Osteoblast (primary cell): ENCODE measurements at regions not wholly inside any gene's neighbourhood (a gene's known extent, or its start where the extent isn't known, plus 50 kb on each side); places are given as distances from the start of the nearest gene placed in this dataset.
A peak's percentile ranks its signal among the peaks of the same experiment; 100 is the strongest.

ENCODE experiments used
- DNase-seq: peaks from one replicate; pipeline ENCODE4 v3.0.0; 2011; ENCODE audit warnings: low spot score, mixed read lengths; ENCODE audit not compliant: insufficient read length; ENCODE audit errors: missing footprints
- H2AFZ ChIP-seq: 2 replicates; pipeline ENCODE4 v1.6.0; 2011; ENCODE audit warnings: mild to moderate bottlenecking, low read length
- H3K27ac ChIP-seq: 2 replicates; pipeline ENCODE4 v1.5.1; 2011; ENCODE audit warnings: mild to moderate bottlenecking, low read depth, low read length, moderate library complexity
- H3K27me3 ChIP-seq: 2 replicates; pipeline ENCODE4 v1.6.0; 2012; ENCODE audit warnings: mild to moderate bottlenecking, control low read depth, inconsistent platforms, low read length, moderate library complexity; ENCODE audit not compliant: insufficient read depth
- H3K36me3 ChIP-seq: 2 replicates; pipeline ENCODE4 v1.5.1; 2011; ENCODE audit warnings: mild to moderate bottlenecking, low read length, control low read depth, moderate library complexity; ENCODE audit not compliant: insufficient read depth
- H3K4me1 ChIP-seq: 2 replicates; pipeline ENCODE4 v1.5.1; 2011; ENCODE audit warnings: mild to moderate bottlenecking, low read length, control low read depth, moderate library complexity; ENCODE audit not compliant: insufficient read depth
- H3K4me2 ChIP-seq: 2 replicates; pipeline ENCODE4 v1.6.0; 2011; ENCODE audit warnings: mild to moderate bottlenecking, low read length; ENCODE audit not compliant: insufficient read depth
- H3K4me3 ChIP-seq: fragments of 200-600 bp; sonication (generic); 3 replicates; pipeline ENCODE4 v1.5.1; 2012; ENCODE audit warnings: mild to moderate bottlenecking, low read length, inconsistent platforms; ENCODE audit not compliant: insufficient read depth
- H3K79me2 ChIP-seq: 2 replicates; pipeline ENCODE4 v1.6.0; 2012; ENCODE audit warnings: mild to moderate bottlenecking, low read length, control low read depth, inconsistent platforms; ENCODE audit not compliant: insufficient read depth
- H3K9me3 ChIP-seq: 2 replicates; pipeline ENCODE4 v1.5.1; 2011; ENCODE audit warnings: low read depth, low read length, control low read depth
- H4K20me1 ChIP-seq: 2 replicates; pipeline ENCODE4 v1.6.0; 2012; ENCODE audit warnings: mild to moderate bottlenecking, low read length, control low read depth; ENCODE audit not compliant: insufficient read depth
- TF ChIP-seq, protein P1 (sequence below): IDR thresholded peaks from 2 replicates; pipeline ENCODE4 v1.5.1; 2011; ENCODE audit warnings: mild to moderate bottlenecking, low read depth, low read length, moderate library complexity; ENCODE audit errors: extremely low read depth

DNA sequence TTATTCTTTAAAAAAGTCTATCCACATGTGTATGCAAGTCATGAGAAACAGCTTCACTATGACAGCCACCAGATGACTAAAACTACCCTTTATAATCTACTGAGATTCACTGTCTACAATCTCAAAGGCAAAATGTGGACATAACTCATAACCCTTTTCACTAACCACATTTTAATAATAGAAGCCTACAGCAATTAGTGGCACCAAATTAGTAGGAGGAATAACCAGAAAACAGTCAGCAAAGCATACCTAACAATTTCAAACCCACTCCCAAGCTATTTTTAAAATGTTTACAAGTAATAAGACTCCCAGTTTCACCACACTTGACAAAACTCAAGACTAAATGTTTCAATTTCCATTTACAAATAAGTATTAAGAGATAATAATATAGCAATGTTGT, 442.9 kb downstream of the PTPRC start:
- Histone ChIP-seq H3K36me3 (no peaks in the 10 kb centered on the region), H3K4me1 (no peaks in the 10 kb centered on the region), H2AFZ (no peak overlapping the region), H3K27me3 (no peaks in the 10 kb centered on the region), H3K4me3 (no peak overlapping the region), H3K9me3 (no peaks in the 10 kb centered on the region), H4K20me1 (no peaks in the 10 kb centered on the region), H3K4me2 (no peak overlapping the region), H3K27ac (no peak overlapping the region), H3K79me2 (no peaks in the 10 kb centered on the region)
- DNase-seq, result no peak
- TF ChIP-seq, protein P1, sequence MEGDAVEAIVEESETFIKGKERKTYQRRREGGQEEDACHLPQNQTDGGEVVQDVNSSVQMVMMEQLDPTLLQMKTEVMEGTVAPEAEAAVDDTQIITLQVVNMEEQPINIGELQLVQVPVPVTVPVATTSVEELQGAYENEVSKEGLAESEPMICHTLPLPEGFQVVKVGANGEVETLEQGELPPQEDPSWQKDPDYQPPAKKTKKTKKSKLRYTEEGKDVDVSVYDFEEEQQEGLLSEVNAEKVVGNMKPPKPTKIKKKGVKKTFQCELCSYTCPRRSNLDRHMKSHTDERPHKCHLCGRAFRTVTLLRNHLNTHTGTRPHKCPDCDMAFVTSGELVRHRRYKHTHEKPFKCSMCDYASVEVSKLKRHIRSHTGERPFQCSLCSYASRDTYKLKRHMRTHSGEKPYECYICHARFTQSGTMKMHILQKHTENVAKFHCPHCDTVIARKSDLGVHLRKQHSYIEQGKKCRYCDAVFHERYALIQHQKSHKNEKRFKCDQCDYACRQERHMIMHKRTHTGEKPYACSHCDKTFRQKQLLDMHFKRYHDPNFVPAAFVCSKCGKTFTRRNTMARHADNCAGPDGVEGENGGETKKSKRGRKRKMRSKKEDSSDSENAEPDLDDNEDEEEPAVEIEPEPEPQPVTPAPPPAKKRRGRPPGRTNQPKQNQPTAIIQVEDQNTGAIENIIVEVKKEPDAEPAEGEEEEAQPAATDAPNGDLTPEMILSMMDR, result no peak

DNA sequence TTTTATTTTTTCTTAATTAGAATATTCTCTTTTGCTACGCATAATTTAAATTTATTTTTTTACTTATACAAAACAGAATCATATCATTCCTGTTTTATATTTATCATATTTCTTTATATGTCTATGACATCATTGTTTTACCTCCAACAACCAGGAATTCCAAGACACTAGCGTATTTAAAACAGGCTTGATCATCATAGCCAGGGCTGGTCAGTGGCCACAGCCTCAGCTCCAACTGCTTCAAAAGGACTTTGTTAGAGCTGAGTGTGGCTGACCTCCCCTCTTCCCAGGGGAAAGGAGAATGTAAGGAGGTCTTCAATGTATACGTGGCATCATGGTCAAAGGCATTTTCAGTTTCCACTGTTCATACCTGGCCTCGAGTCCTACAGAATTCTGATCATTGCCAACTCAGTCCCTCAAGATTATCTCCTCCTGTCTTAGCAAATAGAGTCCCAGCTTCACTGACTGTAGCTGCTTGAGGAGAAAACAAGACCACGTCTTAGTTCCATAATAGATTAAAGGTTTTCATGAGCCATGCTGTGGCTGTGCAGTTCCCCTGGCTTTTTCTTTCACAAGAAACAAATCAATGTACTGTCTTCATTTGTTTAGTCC, 444.0 kb downstream of the PTPRC start:
- DNase-seq, result no peak
- H3K4me1 ChIP-seq, result no peaks in the 10 kb centered on the region
- no peaks in the 10 kb centered on the region for H3K79me2 ChIP-seq
- H3K36me3 ChIP-seq, result no peaks in the 10 kb centered on the region
- no peaks in the 10 kb centered on the region for H3K27me3 ChIP-seq
- no peaks in the 10 kb centered on the region for H4K20me1 ChIP-seq
- TF ChIP-seq, protein P1, result no peak
- H2AFZ ChIP-seq, result peak overlapping the region; percentile 39
- H3K27ac ChIP-seq, result no peak overlapping the region
- no peaks in the 10 kb centered on the region for H3K9me3 ChIP-seq
- no peak overlapping the region for H3K4me2 ChIP-seq
- H3K4me3 ChIP-seq, result no peak overlapping the region

DNA sequence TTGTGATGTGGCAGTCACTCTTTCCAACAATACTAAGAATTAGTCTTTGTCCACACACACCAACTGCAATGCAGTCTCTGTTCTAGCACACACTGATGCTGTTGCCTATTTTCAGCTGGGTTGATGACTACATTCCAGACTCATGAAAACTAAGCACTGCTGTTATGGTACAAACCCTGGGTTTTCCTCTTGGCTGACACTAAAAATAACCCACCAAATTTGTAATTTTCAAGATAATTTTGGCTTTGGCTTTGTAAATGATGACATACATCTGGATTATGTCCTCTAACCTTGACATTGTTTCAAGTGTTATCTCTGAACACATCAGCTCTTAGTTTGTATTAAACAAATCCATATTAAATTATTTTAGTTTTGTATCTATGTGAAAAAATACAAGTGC, 444.8 kb downstream of the PTPRC start:
- H3K4me1 ChIP-seq, result no peaks in the 10 kb centered on the region
- TF ChIP-seq, protein P1, result no peak
- H4K20me1 ChIP-seq, result no peaks in the 10 kb centered on the region
- DNase-seq, result no peak
- no peak overlapping the region for H3K4me3 ChIP-seq
- H3K27ac ChIP-seq, result no peak overlapping the region
- H3K4me2 ChIP-seq, result no peak overlapping the region
- no peaks in the 10 kb centered on the region for H3K27me3 ChIP-seq
- no peaks in the 10 kb centered on the region for H3K9me3 ChIP-seq
- no peaks in the 10 kb centered on the region for H3K79me2 ChIP-seq
- H2AFZ ChIP-seq, result no peak overlapping the region
- no peaks in the 10 kb centered on the region for H3K36me3 ChIP-seq

DNA sequence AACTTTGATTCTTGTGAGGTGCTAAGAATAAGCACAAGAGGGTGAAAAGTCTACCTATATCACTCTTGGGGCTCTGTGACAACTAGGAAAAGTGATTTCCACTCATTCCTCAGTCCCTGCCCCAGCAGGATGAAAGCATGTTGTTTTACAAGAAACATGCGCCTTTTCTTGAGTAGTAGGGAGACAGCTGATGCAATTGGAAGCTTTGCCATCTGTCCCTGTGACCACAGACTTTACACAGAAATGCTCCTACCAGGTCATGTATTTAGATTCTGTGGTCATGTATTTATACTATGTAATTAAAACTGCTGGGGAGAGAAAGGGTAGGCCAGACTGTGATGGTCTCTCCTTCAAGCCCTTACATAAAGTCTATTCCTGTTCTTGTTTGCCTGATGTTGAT, 445.5 kb downstream of the PTPRC start:
- Histone ChIP-seq H3K4me2 (no peak overlapping the region), H3K27me3 (no peaks in the 10 kb centered on the region), H4K20me1 (no peaks in the 10 kb centered on the region), H2AFZ (peak overlapping the region; percentile 67), H3K4me1 (no peaks in the 10 kb centered on the region), H3K79me2 (no peaks in the 10 kb centered on the region), H3K4me3 (no peak overlapping the region), H3K27ac (no peak overlapping the region), H3K36me3 (no peaks in the 10 kb centered on the region), H3K9me3 (no peaks in the 10 kb centered on the region)
- peak; percentile 18 for DNase-seq
- TF ChIP-seq, protein P1, result no peak
